HUDEP-2 (cell line): ENCODE measurements at regions not wholly inside any gene's neighbourhood (a gene's known extent, or its start where the extent isn't known, plus 50 kb on each side); places are given as distances from the start of the nearest gene placed in this dataset.
"Not testable (repeated sequence)": the region's sequence is repeated elsewhere in the genome, so short reads cannot be mapped to it uniquely, and the experiment has no call there.

Experiments
- DNase-seq, 76 experiments: peaks; one replicate each; lab custom pipeline; 2025; ENCODE audit not compliant: unreplicated experiment in 76 of 76; lab: John Stamatoyannopoulos, UW

DNA sequence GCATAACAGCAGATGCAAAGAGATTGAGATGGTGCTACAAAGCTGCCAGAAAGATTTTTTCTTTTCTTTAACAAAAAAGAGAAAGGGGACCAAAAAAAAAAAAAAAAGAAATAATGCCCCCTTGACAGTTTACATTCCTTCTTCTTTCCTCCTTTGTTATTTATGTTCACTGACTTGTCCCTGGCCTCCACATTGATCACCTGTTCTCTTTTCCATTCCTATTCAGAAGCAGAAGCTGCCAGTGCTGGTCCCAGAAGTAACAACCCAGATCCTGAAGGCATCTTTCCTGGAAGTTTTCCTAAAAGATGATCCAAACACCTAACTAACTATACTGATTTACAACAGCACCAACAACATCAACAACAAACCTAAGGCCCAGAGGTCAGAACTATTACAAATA, 728.1 kb downstream of the KCNJ2 start:
- no peak for DNase-seq

DNA sequence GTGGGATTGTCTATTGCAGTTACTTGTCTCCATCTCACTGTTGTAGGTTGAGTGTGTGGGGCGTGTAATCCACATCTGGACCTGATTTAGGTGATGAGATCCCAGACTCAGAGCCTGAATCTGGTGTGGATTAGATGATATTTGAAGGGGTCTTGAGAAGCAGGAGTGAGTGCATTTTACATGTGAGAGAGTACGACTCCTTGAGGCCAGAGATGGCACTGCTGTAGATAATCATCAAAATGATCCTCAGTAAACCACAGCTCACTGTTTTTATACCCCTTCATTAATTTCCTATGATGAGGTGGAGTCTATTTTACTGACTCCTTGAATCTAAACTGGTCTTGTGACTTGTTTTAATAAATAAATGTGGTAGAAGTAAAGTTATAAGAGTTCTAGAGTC, 732.5 kb downstream of the KCNJ2 start:
- DNase-seq, result no peak

DNA sequence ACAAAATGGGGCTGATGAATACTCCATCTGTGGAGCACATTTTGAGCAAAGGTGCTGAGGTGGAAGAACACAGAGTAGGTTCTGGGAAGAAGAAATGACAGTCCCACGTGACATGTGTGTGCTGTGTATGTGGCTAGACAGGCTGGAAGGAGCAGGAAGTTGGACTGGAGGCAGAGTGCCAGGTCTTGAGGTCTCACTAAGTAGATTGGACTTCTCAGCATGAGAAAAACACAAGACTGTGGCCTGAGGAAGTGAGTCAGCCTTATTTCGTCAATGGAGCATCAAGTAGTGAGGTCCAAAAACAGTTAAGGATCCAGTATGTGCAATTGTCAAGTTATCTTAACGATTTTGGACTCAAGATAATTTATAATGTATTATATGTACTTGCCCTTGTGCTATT, 736.5 kb downstream of the KCNJ2 start:
- DNase-seq, result peak in 13 of 76 experiments; percentile 0 to 45 (median 10)

DNA sequence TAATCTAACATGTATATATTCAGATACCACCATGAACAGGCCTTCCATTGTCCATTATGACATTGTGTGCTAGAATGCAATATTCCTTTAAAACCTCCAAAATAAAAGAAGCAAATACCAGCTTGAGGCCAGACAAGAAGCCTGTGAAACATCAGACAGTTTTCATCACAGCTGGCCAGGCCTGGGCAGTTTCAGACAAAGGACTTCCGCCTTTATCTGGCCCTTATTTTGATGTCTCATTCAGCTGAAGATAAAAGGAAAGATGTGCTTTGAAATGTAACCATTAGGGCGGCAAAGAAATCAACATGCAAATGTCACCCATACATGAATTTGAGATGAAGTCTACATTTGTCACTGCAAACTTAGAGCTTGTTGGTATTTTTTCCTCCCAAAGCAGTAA, 737.5 kb downstream of the KCNJ2 start:
- no peak for DNase-seq

DNA sequence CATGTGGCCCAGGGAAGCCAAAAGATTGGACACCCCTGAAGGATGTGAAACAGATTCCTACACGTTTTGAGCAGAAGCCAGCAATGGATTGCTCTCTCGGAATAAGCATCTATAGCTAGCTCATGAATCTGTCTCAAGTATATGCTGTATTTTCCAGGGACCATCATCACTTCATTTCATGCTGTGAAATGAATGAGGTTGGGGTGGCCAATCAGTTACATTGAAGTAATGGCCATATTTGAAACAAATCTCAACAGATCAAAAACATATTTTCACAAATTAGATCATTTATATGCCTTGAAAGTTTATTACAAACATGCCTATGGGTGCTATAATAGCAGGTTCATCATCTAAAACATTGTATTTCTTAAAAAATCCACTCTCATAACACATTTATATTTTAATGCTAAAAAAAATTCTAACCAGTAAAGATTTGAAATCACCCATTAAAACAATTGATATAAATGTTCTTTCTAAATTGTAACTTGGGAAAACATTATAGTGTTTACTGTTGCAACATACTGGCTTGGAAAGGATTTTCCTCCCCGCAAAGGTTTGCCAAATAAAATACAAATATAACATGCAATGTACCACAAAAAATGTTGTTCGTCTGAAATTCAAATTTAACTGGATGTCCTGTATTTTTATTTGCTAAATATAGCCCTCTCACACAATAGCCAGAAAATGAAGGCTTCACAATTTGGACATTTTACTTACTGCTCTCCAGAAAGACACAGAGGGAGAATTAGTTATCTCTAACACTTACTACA, 743.6 kb downstream of the KCNJ2 start:
- DNase-seq, result no peak

DNA sequence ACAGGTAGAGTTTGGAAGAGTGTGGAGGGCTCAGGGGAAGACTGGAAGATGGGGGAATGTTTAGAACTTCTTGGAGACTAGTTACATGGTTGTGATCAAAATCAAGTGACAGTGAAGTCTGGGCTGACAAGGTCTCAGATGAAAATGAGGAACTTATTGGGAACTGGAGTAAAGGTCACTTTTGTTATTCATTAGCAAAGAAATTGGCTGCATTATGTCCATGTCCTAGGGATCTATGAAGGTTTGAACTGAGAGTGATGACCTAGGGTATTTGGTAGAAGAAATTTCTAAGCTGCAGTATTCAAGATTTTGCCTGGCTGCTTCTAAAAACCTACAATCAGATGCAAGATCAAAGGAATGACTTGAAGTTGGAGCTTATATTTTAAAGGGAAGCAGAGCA, 747.1 kb downstream of the KCNJ2 start:
- DNase-seq, result no peak

DNA sequence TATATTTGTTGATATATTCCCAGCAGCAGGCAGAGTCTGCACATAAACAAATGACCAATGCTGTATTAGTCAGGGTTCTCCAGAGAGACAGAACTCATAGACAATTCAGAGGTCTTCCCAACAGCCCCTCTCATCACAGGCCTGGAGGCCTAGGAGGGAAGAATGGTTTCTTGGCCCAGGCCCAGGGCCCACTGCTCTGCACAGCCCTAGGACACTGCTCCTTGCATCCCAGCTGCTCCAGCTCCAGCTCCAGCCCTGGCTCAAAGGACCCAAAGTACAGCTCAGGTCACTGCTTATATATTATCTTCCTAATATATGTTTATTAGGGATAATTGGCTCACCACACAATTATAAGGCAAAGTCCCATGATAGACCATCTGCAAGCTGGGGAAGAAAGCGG, 749.9 kb downstream of the KCNJ2 start:
- DNase-seq, result no peak

DNA sequence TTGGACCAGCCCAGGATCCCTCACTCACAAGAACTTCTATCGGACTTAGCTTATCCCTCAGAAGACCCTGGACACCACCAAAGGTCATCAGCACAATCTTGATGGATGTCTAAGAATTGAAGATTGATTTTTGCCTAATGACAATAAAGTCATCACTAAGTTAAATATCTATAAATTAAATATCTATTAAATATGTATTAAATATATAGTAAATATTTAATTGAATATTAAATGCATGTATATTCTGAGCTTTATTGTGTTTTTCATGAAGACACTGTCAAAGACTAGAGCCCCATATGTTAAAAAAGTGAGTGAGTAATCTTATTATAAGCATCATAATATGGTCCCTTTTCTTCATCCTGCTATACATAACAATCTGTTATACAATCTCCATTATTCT, 751.1 kb downstream of the KCNJ2 start:
- no peak for DNase-seq

DNA sequence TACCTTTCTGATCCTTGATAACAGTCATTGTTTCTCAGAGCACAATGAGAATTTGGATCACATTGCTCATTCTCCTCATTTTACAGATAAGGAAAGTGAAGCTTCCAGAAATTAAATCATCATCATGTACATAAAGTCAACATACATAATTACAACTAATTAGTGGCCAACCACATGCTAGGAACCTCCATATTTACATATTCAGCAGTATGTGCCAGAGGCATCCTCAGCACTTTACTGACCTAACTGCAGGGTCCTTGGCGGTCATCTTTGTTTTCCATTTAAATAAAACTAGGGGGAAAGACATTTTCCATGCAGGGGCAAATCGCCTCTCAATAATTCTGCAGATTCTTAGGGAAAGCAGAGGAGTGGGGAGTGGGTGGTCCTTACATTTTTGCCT, 752.9 kb downstream of the KCNJ2 start:
- DNase-seq, result no peak

DNA sequence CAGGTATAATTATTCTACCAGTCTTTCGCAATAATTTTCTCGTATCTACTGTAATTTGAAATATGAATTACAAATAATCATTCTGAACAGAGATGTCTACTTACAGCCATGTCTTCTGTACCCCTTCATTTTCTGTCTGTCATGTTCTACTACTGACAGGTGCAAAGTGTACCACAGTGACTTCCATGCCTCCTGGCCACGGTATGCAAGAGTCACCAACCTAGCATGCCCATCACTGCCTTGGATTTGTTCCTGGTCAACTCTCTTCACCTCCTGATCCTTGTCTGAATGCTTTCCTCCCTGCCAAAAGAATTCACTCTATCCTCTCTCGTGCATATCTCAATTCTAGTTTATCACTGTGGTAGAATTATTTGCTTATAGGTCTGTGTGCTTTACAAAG, 755.4 kb downstream of the KCNJ2 start:
- DNase-seq, result no peak

DNA sequence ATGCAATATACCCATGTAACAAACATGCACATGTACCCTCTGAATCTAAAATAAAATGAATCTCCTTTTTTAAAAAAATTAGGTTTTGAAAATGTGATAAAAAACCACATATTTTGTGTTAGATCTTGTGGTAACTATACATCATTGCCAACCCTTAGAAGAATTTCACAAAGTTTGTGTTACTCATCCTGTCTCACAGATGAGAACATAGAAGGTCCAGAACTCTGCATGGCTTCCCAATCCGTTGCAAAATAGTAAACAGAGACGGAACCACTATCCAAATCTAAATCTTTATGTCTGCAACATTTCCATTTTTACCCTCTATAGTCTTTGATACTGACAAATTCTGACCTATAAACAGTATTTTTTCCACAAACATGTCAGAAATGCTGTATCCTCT, 759.9 kb downstream of the KCNJ2 start:
- no peak for DNase-seq

DNA sequence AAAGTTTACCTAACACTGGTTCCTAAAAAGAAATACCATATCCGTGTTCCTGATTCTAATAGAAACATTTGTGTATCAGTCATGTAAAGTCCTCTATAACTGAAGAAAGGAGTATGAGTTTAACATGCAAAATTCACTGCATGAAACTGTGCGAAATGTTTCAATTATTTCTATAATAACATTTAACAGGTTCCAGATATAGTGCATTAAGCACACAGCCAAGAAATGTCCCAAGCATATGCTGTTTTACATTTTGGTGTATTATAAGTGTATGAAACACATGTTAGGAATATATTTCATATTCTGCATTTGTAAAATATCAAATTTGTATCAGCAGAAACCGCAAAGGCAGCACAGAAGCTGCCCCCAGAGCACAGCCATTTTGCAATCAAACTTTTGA, 764.9 kb downstream of the KCNJ2 start:
- no peak for DNase-seq

DNA sequence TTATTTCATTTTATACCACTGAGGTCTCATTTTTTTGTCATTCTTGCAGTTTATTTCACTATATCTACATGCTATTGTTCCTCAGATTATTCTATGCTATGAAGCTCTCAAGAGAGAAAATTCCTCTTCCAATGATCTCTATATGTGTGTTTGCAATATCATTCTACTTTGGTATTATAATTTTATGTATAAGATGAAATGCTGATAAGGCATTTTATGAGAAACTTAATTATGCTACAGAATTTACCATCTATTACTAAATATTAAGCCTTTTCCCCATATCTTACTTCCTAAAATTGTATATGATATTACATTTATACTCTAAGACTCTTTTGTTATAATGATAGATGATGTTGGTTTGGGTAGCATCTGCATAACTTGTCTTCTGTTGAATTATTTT, 765.5 kb downstream of the KCNJ2 start:
- DNase-seq, result no peak

DNA sequence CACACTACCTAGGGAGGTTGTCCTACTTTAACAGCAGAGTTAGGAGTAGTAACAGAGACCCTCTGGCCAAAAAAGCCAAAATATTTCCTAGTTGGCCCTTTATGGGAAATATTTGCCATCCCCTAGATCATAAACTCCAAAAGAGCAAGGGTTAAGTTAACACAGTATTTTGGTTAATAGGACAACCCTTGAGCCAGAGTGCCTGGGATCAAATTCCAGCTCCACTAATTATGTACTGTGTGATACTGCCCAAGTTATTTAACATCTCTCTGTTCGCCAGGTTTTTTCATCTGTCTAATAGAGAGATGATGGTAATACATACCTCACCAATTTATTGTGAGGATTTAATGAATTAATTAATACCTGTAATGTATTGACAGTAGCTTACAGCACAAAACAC, 767.4 kb downstream of the KCNJ2 start:
- DNase-seq, result no peak

DNA sequence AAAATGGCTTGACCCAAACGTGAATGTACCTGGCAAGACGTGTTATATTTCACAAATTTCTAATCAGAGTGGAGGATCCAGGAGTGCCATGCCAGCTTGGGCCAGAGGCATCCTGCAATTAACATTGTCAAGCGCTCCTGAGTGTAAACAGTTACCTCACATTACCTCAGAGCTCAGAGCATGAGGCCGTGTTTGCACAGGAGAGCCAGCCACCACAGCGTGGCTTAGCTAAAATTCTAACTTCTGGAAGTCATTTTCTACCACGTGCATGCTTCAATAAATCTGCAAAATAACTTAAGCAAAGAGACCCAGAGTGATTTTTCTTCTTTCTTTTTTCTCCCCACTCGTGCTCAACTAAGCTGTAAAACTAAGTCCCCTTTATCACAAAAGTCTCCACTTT, 769.0 kb downstream of the KCNJ2 start:
- DNase-seq, result no peak

DNA sequence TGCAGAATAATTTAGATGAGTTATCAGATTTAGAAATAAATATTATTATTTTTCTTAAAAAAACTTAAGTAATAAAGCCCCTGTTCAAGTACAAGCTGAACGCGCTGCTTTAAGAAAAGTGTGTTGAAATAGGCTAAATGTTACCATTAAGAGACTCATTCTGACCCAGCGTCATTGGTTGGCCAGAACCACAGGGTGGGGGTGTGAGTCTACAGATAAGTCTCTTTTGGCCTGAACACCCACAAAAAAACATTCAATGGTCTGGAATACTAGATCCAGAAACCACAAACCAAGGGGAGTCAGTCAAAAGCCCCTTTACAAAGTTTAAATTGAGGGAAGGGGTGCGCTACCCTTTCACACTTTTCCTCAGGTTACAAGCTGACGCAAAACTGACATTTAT, 776.1 kb downstream of the KCNJ2 start:
- no peak for DNase-seq

DNA sequence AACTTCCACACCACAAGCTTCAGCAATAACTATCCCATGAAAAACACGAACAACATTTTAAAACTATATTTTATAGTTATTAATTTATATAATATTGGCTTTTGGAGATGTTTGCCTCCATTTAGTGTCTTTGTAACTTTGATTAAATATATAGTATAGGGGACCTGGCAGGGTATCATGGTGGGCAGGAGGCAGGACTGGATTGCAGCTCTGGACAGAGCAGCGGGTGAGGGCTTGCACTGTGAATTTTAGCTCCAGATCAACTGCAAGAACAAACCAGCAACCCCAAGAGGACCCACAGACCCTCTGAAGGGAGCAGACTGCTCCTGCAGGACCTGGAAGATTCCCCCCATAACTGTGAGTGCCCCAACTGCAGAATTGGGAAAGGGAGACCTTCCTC, 777.9 kb downstream of the KCNJ2 start:
- no peak for DNase-seq

DNA sequence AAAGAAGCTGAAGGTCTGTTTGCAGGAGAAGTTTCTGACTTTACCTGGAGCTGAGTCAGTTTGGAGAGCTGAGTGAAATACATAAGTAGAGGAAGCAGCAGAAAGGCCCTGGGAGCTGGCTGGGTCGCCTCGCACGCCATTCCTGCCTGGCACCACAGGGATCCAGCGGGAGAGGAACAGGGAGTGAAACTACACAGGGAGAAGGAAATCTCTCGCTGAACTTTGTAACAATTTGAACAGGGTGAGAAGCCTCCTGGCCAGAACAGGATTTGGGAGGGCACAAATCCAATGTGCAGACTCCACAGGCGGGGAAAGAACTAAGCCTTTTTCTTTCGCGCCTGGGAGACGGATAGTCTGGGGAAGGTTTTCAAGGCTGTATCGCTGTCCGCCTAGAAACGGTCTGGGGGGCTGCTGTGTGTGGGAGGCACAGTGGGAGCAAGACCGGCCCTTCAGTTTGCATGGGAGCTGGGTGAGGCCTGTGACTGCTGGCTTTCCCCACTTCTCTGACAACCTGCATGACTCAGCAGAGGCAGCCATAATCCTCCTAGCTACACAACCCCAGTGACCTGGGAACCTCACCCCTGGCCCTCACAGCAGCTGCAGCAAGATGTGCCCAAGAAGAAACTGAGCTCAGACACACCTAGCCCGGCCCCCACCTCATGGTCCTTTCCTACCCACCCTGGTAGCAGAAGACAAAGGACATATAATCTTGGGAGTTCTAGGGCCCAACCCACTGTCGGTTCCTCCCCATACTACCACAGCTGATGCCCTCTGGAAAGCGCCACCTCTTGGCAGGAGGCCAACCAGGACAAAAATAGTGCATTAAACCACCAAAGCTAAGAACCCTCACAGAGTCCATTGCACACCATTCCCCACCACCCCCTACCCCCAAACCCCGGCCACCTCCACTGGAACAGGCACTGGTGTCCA, 778.6 kb downstream of the KCNJ2 start:
- no peak for DNase-seq

DNA sequence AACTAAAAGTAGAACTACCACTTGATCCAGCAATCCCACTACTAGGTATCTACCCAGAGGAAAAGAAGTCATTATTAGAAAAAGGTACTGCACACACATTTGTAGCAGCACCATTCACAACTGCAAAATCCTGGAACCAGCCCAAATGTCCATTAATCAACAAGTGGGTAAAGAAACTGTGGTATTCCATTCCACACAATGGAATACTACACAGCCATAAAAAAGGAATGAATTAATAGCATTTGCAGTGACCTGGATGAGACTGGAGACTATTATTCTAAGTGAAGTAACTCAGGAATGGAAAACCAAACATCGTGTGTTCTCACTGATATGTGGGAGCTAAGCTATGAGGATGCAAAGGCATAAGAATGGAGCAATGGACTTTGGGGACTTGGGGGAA, 783.8 kb downstream of the KCNJ2 start:
- not testable (repeated sequence) for DNase-seq

DNA sequence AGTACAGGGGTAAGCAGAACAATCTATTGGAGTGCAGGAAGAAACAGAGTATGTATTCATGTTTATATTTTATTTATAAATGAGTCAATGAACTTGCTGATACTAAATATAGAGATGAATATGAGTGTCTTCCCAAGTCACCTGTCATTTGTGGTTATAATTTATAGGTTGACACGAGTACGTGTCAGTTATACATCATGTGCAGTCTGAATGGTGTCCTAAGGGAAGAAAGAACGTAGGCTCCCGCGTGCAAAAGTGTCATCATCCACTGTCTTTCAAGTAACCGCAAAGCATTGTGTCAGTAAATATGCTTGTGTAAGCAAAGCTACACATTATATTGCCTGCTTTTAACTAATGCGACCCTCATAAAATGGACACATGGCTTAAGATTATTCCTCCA, 786.1 kb downstream of the KCNJ2 start:
- DNase-seq, result no peak

DNA sequence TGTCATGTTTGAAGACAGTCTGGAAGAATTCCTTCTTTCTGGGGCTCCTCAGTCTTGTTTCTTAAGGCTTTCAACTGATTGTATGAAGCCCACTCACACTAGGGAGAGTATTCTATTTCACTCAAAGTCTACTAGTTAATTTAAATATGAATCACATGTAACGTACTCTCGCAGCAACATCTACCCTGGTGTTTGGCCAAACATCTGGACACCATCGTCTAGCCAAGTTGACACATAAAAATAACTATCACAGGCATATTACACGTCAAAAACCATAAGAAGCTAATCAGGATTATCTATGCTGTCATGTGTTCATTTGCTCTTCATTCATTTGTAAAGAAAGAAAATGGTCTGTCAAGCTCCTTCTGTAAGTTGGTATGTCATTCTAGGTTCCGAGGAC, 787.4 kb downstream of the KCNJ2 start:
- DNase-seq, result no peak

DNA sequence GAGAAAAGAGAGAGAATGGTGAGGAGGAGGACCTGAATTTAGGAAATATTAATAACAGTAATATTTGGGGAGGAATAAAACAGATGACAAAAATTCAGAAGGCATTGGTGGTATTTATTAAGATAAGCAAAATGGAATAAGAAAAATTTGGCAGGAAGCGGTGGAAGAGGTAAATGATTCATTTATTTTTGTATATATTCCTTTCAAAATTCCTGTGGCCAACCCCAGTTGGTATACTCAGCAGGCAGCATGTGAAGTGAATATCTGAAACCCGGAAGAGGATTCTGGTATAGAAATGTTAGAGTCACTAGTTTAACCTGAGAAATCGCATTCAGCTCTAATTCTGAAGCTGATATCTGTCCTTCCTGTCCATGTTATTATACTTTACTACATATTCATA, 792.0 kb downstream of the KCNJ2 start:
- DNase-seq, result no peak
